ENCODE measurements at regions not wholly inside any gene's neighbourhood (a gene's known extent, or its start where the extent isn't known, plus 50 kb on each side); places are given as distances from the start of the nearest gene placed in this dataset.

- ATAC-seq (no peak), DNase-seq (ENCODE audit: low spot score in 2 of 2) (no peak)
- H3K9me3 Mint-ChIP-seq, result no peaks in the 10 kb centered on the region
- no peak overlapping the region for H3K27ac Mint-ChIP-seq
- peaks cover 5 to 6% of the 10 kb centered on the region in 2 donors for H3K36me3 Mint-ChIP-seq
These were observed 230.7 kb upstream of the STK26 start for GRCh38 chrX:131792356-131792749.

GRCh38 chrX:131792789-131793462 lies 230.2 kb upstream of the STK26 start:
- no peak for ATAC-seq
- Mint-ChIP-seq H3K36me3 (peaks cover 5 to 6% of the 10 kb centered on the region in 2 donors), H3K27ac (no peak overlapping the region), H3K9me3 (no peaks in the 10 kb centered on the region)
- no peak for DNase-seq (ENCODE audit: low spot score in 2 of 2)

- Mint-ChIP-seq H3K36me3 (peaks cover 5 to 6% of the 10 kb centered on the region in 2 donors), H3K9me3 (no peaks in the 10 kb centered on the region), H3K27ac (no peak overlapping the region)
- DNase-seq (ENCODE audit: low spot score in 2 of 2) (no peak), ATAC-seq (no peak)
These were observed 227.5 kb upstream of the STK26 start for GRCh38 chrX:131795442-131796229.

GRCh38 chrX:131801066-131801465 lies 222.0 kb upstream of the STK26 start:
- no peak for ATAC-seq
- Mint-ChIP-seq H3K9me3 (no peaks in the 10 kb centered on the region), H3K27ac (no peak overlapping the region), H3K36me3 (no peaks in the 10 kb centered on the region)
- no peak for DNase-seq (ENCODE audit: low spot score in 2 of 2)

GRCh38 chrX:131801911-131802310 lies 221.2 kb upstream of the STK26 start:
- ATAC-seq (no peak), DNase-seq (ENCODE audit: low spot score in 2 of 2) (no peak)
- Mint-ChIP-seq H3K9me3 (no peaks in the 10 kb centered on the region), H3K27ac (peak overlapping the region in 1 of 2 donors; percentile 36), H3K36me3 (no peaks in the 10 kb centered on the region)

GRCh38 chrX:131802836-131803626 lies 220.1 kb upstream of the STK26 start:
- no peak for DNase-seq (ENCODE audit: low spot score in 2 of 2)
- Mint-ChIP-seq H3K27ac (no peak overlapping the region), H3K9me3 (no peaks in the 10 kb centered on the region), H3K36me3 (no peaks in the 10 kb centered on the region)
- peak in 1 of 2 donors; percentile 37 for ATAC-seq

GRCh38 chrX:131812847-131813825 lies 210.0 kb upstream of the STK26 start:
- peaks cover 0 to 5% of the 10 kb centered on the region in 2 donors for H3K36me3 Mint-ChIP-seq
- peak overlapping the region; percentile 31 to 80 for H3K27ac Mint-ChIP-seq
- H3K9me3 Mint-ChIP-seq, result no peaks in the 10 kb centered on the region
- peak in 1 of 2 donors; percentile 47 for DNase-seq (ENCODE audit: low spot score in 2 of 2)
- ATAC-seq, result peak; percentile 84 to 91

GRCh38 chrX:131816551-131817136 lies 206.5 kb upstream of the STK26 start:
- Mint-ChIP-seq H3K36me3 (peaks cover 0 to 12% of the 10 kb centered on the region in 2 donors), H3K27ac (peak overlapping the region; percentile 66 to 78), H3K9me3 (no peaks in the 10 kb centered on the region)
- peak; percentile 49 to 71 for ATAC-seq
- peak in 1 of 2 donors; percentile 46 for DNase-seq (ENCODE audit: low spot score in 2 of 2)

GRCh38 chrX:131818297-131818936 lies 204.7 kb upstream of the STK26 start:
- Mint-ChIP-seq H3K36me3 (peaks cover 0 to 12% of the 10 kb centered on the region in 2 donors), H3K27ac (peak overlapping the region; percentile 74 to 78), H3K9me3 (no peaks in the 10 kb centered on the region)
- ATAC-seq, result peak; percentile 63 to 71
- DNase-seq (ENCODE audit: low spot score in 2 of 2), result no peak

GRCh38 chrX:131821945-131822622 lies 201.0 kb upstream of the STK26 start:
- H3K36me3 Mint-ChIP-seq, result peaks cover 0 to 12% of the 10 kb centered on the region in 2 donors
- no peaks in the 10 kb centered on the region for H3K9me3 Mint-ChIP-seq

GRCh38 chrX:131826572-131826971 lies 196.5 kb upstream of the STK26 start:
- no peaks in the 10 kb centered on the region for H3K9me3 Mint-ChIP-seq
- DNase-seq (ENCODE audit: low spot score in 2 of 2), result no peak
- ATAC-seq, result no peak
- no peak overlapping the region for H3K27ac Mint-ChIP-seq
- H3K36me3 Mint-ChIP-seq, result peaks cover 4 to 11% of the 10 kb centered on the region in 2 donors

More at GRCh38 chrX:131821945-131822622, 201.0 kb upstream of the STK26 start:
- no peak overlapping the region for H3K27ac Mint-ChIP-seq
- ATAC-seq, result no peak
- DNase-seq (ENCODE audit: low spot score in 2 of 2), result no peak

- H3K9me3 Mint-ChIP-seq, result no peaks in the 10 kb centered on the region
- DNase-seq (ENCODE audit: low spot score in 2 of 2), result peak in 1 of 2 donors; percentile 47
- peak overlapping the region; percentile 85 to 93 for H3K27ac Mint-ChIP-seq
- peak; percentile 75 to 83 for ATAC-seq
- peaks cover 4 to 11% of the 10 kb centered on the region in 2 donors for H3K36me3 Mint-ChIP-seq
These were observed 195.2 kb upstream of the STK26 start for GRCh38 chrX:131827935-131828334.

- peaks cover 4 to 11% of the 10 kb centered on the region in 2 donors for H3K36me3 Mint-ChIP-seq
- peak overlapping the region in 1 of 2 donors; percentile 85 for H3K27ac Mint-ChIP-seq
- DNase-seq (ENCODE audit: low spot score in 2 of 2), result no peak
- H3K9me3 Mint-ChIP-seq, result no peaks in the 10 kb centered on the region
- ATAC-seq, result no peak
These were observed 194.6 kb upstream of the STK26 start for GRCh38 chrX:131828482-131828881.

- DNase-seq (ENCODE audit: low spot score in 2 of 2), result peak; percentile 53 to 75
- Mint-ChIP-seq H3K36me3 (peaks cover 4 to 11% of the 10 kb centered on the region in 2 donors), H3K27ac (peak overlapping the region; percentile 84 to 89), H3K9me3 (no peaks in the 10 kb centered on the region)
- peak; percentile 87 to 91 for ATAC-seq
These were observed 192.5 kb upstream of the STK26 start for GRCh38 chrX:131830400-131831184.
